NCI-H2227 (cell line): ENCODE measurements at regions not wholly inside any gene's neighbourhood (a gene's known extent, or its start where the extent isn't known, plus 50 kb on each side); places are given as distances from the start of the nearest gene placed in this dataset.
"Not testable (repeated sequence)": the region's sequence is repeated elsewhere in the genome, so short reads cannot be mapped to it uniquely, and the experiment has no call there.

ENCODE experiments used
- DNase-seq: peaks from one replicate; lab custom pipeline; 2025; ENCODE audit not compliant: unreplicated experiment; lab: John Stamatoyannopoulos, UW

GRCh38 chr19:30690525-30690924 is 318.3 kb downstream of the ZNF536 start:
- no peak for DNase-seq

- no peak for DNase-seq
Observed at GRCh38 chr19:30689474-30689873, 317.3 kb downstream of the ZNF536 start.

GRCh38 chr19:30688696-30689095 is 316.5 kb downstream of the ZNF536 start:
- no peak for DNase-seq

GRCh38 chr19:30686826-30687566 is 314.8 kb downstream of the ZNF536 start:
- no peak for DNase-seq

- DNase-seq: no peak
Observed at GRCh38 chr19:30686176-30686820, 314.1 kb downstream of the ZNF536 start.

- DNase-seq: no peak
Observed at GRCh38 chr19:30685426-30686000, 313.3 kb downstream of the ZNF536 start.

- DNase-seq: no peak
Observed at GRCh38 chr19:30684613-30685012, 312.4 kb downstream of the ZNF536 start.

GRCh38 chr19:30682999-30683536 is 310.9 kb downstream of the ZNF536 start:
- peak; percentile 93 for DNase-seq

GRCh38 chr19:30682146-30682998 is 310.2 kb downstream of the ZNF536 start:
- no peak for DNase-seq

GRCh38 chr19:30681162-30682100 is 309.2 kb downstream of the ZNF536 start:
- DNase-seq: no peak

GRCh38 chr19:30680399-30680798 is 308.2 kb downstream of the ZNF536 start:
- not testable (repeated sequence) for DNase-seq

- DNase-seq: no peak
Observed at GRCh38 chr19:30679789-30680188, 307.6 kb downstream of the ZNF536 start.

GRCh38 chr19:30679153-30679702 is 307.0 kb downstream of the ZNF536 start:
- no peak for DNase-seq

GRCh38 chr19:30678168-30678567 is 306.0 kb downstream of the ZNF536 start:
- no peak for DNase-seq

GRCh38 chr19:30677702-30678101 is 305.5 kb downstream of the ZNF536 start:
- DNase-seq: no peak

- DNase-seq: no peak
Observed at GRCh38 chr19:30676990-30677679, 305.0 kb downstream of the ZNF536 start.

- no peak for DNase-seq
Observed at GRCh38 chr19:30675086-30675485, 302.9 kb downstream of the ZNF536 start.

GRCh38 chr19:30674656-30675055 is 302.5 kb downstream of the ZNF536 start:
- DNase-seq: no peak

GRCh38 chr19:30673336-30673735 is 301.2 kb downstream of the ZNF536 start:
- DNase-seq: no peak
